Chondrocyte (in vitro differentiated cells): ENCODE measurements at regions not wholly inside any gene's neighbourhood (a gene's known extent, or its start where the extent isn't known, plus 50 kb on each side); places are given as distances from the start of the nearest gene placed in this dataset.

ENCODE experiments used
- DNase-seq: peaks from one replicate; pipeline ENCODE4 v3.0.0; 2021; ENCODE audit warnings: mixed read lengths, low spot score
- H3K27ac Mint-ChIP-seq: one replicate; pipeline ENCODE4 v1.8.0; 2021; ENCODE audit warnings: mild to moderate bottlenecking, moderate library complexity, mixed read lengths; ENCODE audit not compliant: unreplicated experiment
- H3K27me3 Mint-ChIP-seq: 2 replicates; pipeline ENCODE4 v1.8.0; 2021; ENCODE audit warnings: low read depth, mixed read lengths
- H3K36me3 Mint-ChIP-seq: 2 replicates; pipeline ENCODE4 v1.8.0; 2021; ENCODE audit warnings: low read depth, mixed read lengths
- H3K4me1 Mint-ChIP-seq: 2 replicates; pipeline ENCODE4 v1.8.0; 2021; ENCODE audit warnings: low read depth, mild to moderate bottlenecking, mixed read lengths
- H3K4me3 Mint-ChIP-seq: one replicate; pipeline ENCODE4 v1.8.0; 2021; ENCODE audit warnings: mild to moderate bottlenecking, moderate library complexity, mixed read lengths; ENCODE audit not compliant: unreplicated experiment
- H3K9me3 Mint-ChIP-seq: 2 replicates; pipeline ENCODE4 v1.8.0; 2021; ENCODE audit warnings: low read depth, mixed read lengths
- TF ChIP-seq, protein P1 (sequence below): fragments of 200-600 bp; sonication (generic); IDR thresholded peaks from 2 replicates; pipeline ENCODE4 v1.5.0; 2021; ENCODE audit warnings: antibody characterized with exemption, mild to moderate bottlenecking, moderate library complexity

DNA sequence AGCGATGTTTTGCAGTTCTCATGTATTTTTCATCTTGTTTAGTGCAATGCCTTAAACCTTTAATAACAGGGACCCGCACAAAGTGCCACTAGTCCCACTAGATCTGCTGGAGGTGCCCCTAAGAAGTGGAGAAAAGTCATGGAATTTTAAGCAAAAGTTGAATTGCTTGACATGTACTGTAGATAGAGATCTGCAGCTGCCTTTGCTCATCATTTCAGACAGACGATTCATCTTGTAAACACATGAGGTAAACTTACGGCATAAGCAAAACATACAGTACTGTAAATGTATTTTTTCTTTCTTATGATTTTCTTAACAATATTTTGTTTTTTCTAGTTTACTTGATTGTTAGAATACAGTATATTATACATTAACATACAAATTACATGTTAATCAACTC lies 295.6 kb downstream of the CASP12 start:
- no peaks in the 10 kb centered on the region for H3K4me1 Mint-ChIP-seq
- H3K36me3 Mint-ChIP-seq, result peaks cover 2% of the 10 kb centered on the region
- no peak overlapping the region for H3K4me3 Mint-ChIP-seq
- TF ChIP-seq, protein P1, sequence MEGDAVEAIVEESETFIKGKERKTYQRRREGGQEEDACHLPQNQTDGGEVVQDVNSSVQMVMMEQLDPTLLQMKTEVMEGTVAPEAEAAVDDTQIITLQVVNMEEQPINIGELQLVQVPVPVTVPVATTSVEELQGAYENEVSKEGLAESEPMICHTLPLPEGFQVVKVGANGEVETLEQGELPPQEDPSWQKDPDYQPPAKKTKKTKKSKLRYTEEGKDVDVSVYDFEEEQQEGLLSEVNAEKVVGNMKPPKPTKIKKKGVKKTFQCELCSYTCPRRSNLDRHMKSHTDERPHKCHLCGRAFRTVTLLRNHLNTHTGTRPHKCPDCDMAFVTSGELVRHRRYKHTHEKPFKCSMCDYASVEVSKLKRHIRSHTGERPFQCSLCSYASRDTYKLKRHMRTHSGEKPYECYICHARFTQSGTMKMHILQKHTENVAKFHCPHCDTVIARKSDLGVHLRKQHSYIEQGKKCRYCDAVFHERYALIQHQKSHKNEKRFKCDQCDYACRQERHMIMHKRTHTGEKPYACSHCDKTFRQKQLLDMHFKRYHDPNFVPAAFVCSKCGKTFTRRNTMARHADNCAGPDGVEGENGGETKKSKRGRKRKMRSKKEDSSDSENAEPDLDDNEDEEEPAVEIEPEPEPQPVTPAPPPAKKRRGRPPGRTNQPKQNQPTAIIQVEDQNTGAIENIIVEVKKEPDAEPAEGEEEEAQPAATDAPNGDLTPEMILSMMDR, result no peak
- no peaks in the 10 kb centered on the region for H3K27me3 Mint-ChIP-seq
- H3K9me3 Mint-ChIP-seq, result peaks cover 11% of the 10 kb centered on the region
- no peak overlapping the region for H3K27ac Mint-ChIP-seq
- DNase-seq, result no peak

DNA sequence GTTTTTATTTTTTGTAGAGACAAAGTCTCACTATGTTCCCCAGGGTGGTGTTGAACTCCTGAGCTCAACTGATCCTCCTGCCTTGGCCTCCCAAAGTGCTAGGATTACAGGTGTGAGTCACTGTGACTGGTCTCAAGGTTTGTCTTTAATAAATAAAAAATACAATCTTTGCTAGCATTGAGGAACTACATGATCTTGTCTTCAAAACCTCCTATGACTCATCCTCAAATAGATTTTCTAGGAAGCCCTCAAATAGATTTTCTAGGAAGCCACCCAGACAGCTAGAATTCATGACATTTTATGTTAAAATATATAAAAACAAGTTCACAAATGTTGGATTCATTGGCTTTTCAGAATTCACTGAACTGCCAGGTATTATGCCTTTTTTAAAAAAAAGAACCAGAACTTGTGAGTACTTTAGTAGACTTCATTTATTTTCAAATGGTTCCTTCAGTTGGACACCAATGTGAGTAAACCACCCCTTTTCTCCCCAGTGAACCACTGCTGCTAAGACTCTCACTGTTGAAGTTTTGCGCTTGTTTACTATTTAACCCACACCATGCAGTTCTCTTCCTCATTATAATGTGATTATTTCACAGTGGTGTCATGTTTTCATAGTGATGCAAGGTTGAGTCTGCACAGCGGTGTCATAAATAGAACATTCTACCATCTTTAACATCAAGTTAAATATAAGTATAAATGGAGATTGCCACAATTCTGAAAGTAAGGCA lies 303.9 kb downstream of the CASP12 start:
- TF ChIP-seq, protein P1, result no peak
- Mint-ChIP-seq H3K9me3 (peaks cover 2% of the 10 kb centered on the region), H3K4me1 (no peaks in the 10 kb centered on the region), H3K4me3 (no peak overlapping the region), H3K27me3 (no peaks in the 10 kb centered on the region), H3K36me3 (no peaks in the 10 kb centered on the region), H3K27ac (no peak overlapping the region)
- DNase-seq, result no peak

DNA sequence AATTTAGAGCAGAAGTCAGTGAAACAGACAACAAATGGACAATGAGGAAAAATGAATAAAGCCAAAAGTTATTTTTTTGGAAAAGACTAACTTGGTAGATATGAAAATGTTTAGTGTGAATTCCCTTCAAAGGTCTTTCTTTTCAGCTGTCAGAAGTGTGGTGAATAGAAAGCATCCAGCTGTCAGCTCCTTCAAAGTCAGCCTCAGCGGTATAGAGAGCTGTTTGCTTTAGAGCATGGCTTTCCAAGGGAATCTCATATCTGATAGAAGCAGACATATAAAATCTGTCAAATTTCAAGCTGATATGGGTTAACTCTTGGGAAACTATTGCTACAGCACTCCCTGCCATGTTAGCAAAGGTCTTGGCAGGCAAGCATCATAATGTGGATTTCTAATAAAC lies 309.3 kb downstream of the CASP12 start:
- Mint-ChIP-seq H3K9me3 (no peaks in the 10 kb centered on the region), H3K36me3 (no peaks in the 10 kb centered on the region), H3K27ac (no peak overlapping the region), H3K27me3 (peaks cover under 1% of the 10 kb centered on the region), H3K4me1 (no peaks in the 10 kb centered on the region), H3K4me3 (no peak overlapping the region)
- DNase-seq, result no peak
- TF ChIP-seq, protein P1, result no peak

DNA sequence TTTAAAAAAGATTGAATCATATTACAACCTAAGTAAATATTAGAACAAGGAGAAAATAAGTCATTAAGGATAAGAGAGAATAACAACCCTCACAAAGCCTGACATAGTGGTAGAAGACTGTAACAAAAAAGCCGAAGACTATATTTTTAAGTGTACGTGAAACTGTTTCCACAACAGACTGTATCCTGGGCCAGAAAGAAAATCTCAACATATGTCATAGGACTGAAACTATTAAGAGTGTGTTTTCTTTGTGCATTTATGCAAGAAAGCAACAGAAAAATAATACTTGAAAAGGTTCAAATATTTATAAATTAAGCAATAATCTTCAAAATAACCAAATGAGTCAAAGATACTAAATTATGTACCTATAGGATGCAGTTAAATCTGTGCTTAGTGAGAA lies 309.8 kb downstream of the CASP12 start:
- DNase-seq, result no peak
- no peaks in the 10 kb centered on the region for H3K36me3 Mint-ChIP-seq
- peaks cover 2% of the 10 kb centered on the region for H3K27me3 Mint-ChIP-seq
- TF ChIP-seq, protein P1, result no peak
- H3K27ac Mint-ChIP-seq, result no peak overlapping the region
- H3K4me3 Mint-ChIP-seq, result no peak overlapping the region
- H3K9me3 Mint-ChIP-seq, result no peaks in the 10 kb centered on the region
- H3K4me1 Mint-ChIP-seq, result no peaks in the 10 kb centered on the region

DNA sequence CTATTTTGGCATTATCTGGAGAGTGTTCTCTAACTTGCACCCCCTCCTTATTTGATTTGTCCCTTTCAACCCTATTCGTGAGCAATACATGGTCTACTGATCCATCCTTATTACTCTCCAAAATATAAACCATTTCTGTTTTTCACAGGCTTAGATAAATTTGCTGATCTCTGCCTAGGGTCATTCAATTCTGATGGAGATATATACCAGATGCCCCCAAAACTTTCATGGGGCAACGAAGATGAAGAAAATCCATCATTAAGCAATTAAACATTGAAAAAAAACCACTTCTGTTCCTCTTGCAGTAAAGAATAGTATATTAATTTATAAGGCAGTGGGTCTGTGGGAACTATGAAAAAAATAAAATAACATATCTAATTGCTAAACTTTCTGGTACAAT lies 313.4 kb downstream of the CASP12 start:
- Mint-ChIP-seq H3K27me3 (peaks cover 3% of the 10 kb centered on the region), H3K4me3 (no peak overlapping the region), H3K9me3 (no peaks in the 10 kb centered on the region), H3K36me3 (no peaks in the 10 kb centered on the region), H3K27ac (no peak overlapping the region), H3K4me1 (no peaks in the 10 kb centered on the region)
- no peak for DNase-seq
- TF ChIP-seq, protein P1, result no peak
